ENCODE measurements at regions not wholly inside any gene's neighbourhood (a gene's known extent, or its start where the extent isn't known, plus 50 kb on each side); places are given as distances from the start of the nearest gene placed in this dataset.

DNA sequence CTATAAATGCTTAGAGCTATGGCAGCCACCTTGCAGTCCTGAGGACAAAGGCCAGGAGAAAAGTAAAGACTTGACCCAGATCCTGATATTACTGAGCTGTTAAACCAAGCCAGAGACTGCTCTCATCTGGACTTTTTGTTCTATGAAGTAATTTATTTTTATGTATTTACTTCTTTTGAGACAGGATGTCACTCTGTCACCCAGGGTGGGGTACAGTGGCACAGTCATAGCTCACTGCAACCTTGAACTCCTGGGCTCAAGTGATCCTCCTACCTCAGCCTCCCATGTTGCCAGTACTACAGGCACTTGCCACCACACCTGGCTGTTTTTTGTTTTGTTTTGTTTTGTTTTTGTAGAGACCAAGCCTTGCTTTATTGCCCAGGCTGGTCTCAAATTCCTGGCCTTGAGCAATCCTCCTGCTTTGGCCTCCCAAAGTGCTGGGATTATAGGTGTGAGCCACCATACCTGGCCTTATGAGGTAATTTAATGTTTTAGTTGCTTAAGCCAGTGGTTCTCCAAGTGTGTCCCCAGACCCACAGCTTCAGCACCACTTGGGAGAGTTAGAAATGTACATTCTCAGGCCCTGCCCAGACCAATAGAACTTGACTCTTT lies 112.1 kb downstream of the COPRS start:
- POLR2A ChIA-PET = no interaction called here

GRCh38 chr17:31745964-31746600 lies 113.0 kb downstream of the COPRS start:
- no peak for ATAC-seq
- peaks cover 10% of the 10 kb centered on the region for H3K4me1 Mint-ChIP-seq
- CTCF ChIA-PET = no interaction called here
- no peaks in the 10 kb centered on the region for H3K9me3 Mint-ChIP-seq
- DNase-seq (ENCODE audit: low spot score) = no peak
- H3K27ac Mint-ChIP-seq = no peak overlapping the region
- H3K4me3 Mint-ChIP-seq = no peak overlapping the region
- no peaks in the 10 kb centered on the region for H3K36me3 Mint-ChIP-seq
- H3K27me3 Mint-ChIP-seq (ENCODE audit: low read depth) = no peaks in the 10 kb centered on the region
- POLR2A ChIA-PET = no interaction called here
- TF ChIP-seq ATF2 (CRISPR knock-in tag; IDR thresholded peaks at IDR 0.05; ENCODE audit: borderline replicate concordance, low read depth) (no peak), SP1 (CRISPR knock-in tag; conservative IDR thresholded peaks at IDR 0.05) (no peak), ZNF532 (CRISPR knock-in tag; IDR thresholded peaks at IDR 0.05; ENCODE audit: borderline replicate concordance) (no peak), AR (CRISPR knock-in tag; IDR thresholded peaks at IDR 0.05) (no peak)

More for the DNA sequence above, 112.1 kb downstream of the COPRS start:
- H3K27ac Mint-ChIP-seq = no peak overlapping the region
- no peak overlapping the region for H3K4me3 Mint-ChIP-seq
- no peak for TF ChIP-seq NFYB (CRISPR knock-in tag; conservative IDR thresholded peaks at IDR 0.05; ENCODE audit: low read depth)
- TF ChIP-seq E2F5 (CRISPR knock-in tag; IDR thresholded peaks at IDR 0.05) = no peak
- no peak for TF ChIP-seq ZNF423 (CRISPR knock-in tag; IDR thresholded peaks at IDR 0.05)
- TF ChIP-seq, protein P1, sequence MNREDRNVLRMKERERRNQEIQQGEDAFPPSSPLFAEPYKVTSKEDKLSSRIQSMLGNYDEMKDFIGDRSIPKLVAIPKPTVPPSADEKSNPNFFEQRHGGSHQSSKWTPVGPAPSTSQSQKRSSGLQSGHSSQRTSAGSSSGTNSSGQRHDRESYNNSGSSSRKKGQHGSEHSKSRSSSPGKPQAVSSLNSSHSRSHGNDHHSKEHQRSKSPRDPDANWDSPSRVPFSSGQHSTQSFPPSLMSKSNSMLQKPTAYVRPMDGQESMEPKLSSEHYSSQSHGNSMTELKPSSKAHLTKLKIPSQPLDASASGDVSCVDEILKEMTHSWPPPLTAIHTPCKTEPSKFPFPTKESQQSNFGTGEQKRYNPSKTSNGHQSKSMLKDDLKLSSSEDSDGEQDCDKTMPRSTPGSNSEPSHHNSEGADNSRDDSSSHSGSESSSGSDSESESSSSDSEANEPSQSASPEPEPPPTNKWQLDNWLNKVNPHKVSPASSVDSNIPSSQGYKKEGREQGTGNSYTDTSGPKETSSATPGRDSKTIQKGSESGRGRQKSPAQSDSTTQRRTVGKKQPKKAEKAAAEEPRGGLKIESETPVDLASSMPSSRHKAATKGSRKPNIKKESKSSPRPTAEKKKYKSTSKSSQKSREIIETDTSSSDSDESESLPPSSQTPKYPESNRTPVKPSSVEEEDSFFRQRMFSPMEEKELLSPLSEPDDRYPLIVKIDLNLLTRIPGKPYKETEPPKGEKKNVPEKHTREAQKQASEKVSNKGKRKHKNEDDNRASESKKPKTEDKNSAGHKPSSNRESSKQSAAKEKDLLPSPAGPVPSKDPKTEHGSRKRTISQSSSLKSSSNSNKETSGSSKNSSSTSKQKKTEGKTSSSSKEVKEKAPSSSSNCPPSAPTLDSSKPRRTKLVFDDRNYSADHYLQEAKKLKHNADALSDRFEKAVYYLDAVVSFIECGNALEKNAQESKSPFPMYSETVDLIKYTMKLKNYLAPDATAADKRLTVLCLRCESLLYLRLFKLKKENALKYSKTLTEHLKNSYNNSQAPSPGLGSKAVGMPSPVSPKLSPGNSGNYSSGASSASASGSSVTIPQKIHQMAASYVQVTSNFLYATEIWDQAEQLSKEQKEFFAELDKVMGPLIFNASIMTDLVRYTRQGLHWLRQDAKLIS (CRISPR knock-in tag; IDR thresholded peaks at IDR 0.05; ENCODE audit: borderline replicate concordance) = no peak
- no peak for TF ChIP-seq ZNF396 (CRISPR knock-in tag; IDR thresholded peaks at IDR 0.05; ENCODE audit: borderline replicate concordance)
- TF ChIP-seq, protein P2, sequence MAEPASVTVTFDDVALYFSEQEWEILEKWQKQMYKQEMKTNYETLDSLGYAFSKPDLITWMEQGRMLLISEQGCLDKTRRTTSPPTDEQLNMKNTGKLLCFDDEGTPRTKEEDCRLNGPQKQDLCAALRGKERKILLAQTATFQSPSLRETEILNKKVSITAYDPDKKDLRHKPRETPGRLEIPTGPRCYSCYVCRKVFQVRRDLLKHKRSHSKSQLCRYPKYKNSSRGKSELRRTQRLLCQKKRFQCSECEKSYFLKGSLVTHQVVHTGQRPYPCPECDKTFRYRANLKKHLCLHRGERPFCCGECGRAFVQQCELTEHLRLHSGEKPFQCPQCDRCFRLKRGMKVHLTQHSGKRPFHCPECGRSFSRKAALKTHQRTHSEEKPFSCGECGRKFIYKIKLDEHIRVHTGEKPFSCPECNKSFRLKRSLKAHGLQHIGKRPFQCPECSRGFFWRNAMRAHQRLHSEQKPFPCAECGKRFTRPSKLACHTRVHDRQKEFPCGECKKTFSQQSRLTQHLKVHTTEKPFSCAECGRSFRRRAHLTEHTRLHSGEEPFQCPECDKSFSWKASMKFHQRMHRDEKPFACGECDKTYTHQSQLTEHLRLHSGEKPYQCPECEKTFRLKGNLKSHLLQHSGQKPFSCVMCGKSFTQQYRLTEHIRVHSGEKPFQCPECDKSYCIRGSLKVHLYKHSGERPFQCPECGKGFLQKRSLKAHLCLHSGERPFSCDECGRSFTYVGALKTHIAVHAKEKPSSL (CRISPR knock-in tag; conservative IDR thresholded peaks at IDR 0.05) = no peak
- TF ChIP-seq HMGA2 (CRISPR knock-in tag; IDR thresholded peaks at IDR 0.05) = no peak
- TF ChIP-seq JAZF1 (CRISPR knock-in tag; IDR thresholded peaks at IDR 0.05) = no peak
- no peak for TF ChIP-seq TP53 (CRISPR knock-in tag; IDR thresholded peaks at IDR 0.05)
- TF ChIP-seq, protein P3, sequence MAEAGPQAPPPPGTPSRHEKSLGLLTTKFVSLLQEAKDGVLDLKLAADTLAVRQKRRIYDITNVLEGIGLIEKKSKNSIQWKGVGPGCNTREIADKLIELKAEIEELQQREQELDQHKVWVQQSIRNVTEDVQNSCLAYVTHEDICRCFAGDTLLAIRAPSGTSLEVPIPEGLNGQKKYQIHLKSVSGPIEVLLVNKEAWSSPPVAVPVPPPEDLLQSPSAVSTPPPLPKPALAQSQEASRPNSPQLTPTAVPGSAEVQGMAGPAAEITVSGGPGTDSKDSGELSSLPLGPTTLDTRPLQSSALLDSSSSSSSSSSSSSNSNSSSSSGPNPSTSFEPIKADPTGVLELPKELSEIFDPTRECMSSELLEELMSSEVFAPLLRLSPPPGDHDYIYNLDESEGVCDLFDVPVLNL (CRISPR knock-in tag; IDR thresholded peaks at IDR 0.05; ENCODE audit: borderline replicate concordance, low read depth) = no peak
- no peak for TF ChIP-seq ZNF671 (CRISPR knock-in tag; IDR thresholded peaks at IDR 0.05)
- TF ChIP-seq SMAD3 (CRISPR knock-in tag; IDR thresholded peaks at IDR 0.05; ENCODE audit: borderline replicate concordance) = no peak
- no peak for TF ChIP-seq ZNF263 (CRISPR knock-in tag; IDR thresholded peaks at IDR 0.05; ENCODE audit: low read depth)
- no peak for TF ChIP-seq FOXJ3 (CRISPR knock-in tag; IDR thresholded peaks at IDR 0.05; ENCODE audit: borderline replicate concordance)
- CTCF ChIA-PET = no interaction called here
- ATAC-seq = no peak
- no peaks in the 10 kb centered on the region for H3K27me3 Mint-ChIP-seq (ENCODE audit: low read depth)
- no peaks in the 10 kb centered on the region for H3K36me3 Mint-ChIP-seq
- no peaks in the 10 kb centered on the region for H3K9me3 Mint-ChIP-seq
- H3K4me1 Mint-ChIP-seq = peaks cover 7% of the 10 kb centered on the region
- no peak for DNase-seq (ENCODE audit: low spot score)

All from WTC11 (cell line).